ENCODE measurements at regions not wholly inside any gene's neighbourhood (a gene's known extent, or its start where the extent isn't known, plus 50 kb on each side); places are given as distances from the start of the nearest gene placed in this dataset. TPM values are rescaled to one million over a fixed set of nuclear protein-coding genes. Genes with fewer than 3 reads are reported as not detected.

GRCh38 chr4:133084421-133084820, 64.7 kb upstream of the PCDH10 start:
- TF ChIP-seq CTCF (IDR thresholded peaks at IDR 0.05; ENCODE audit: control extremely low read depth, extremely low read depth) = no peak
- Histone ChIP-seq H3K4me1 (ENCODE audit: control insufficient read depth in 5 of 5, insufficient read depth in 5 of 5, low read length in 5 of 5) (no peaks in the 10 kb centered on the region), H3K9me3 (ENCODE audit: control insufficient read depth in 4 of 4, insufficient read depth in 3 of 4, low read length in 3 of 4) (no peaks in the 10 kb centered on the region), H3K9ac (ENCODE audit: insufficient read depth in 1 of 2, low read length in 2 of 2) (no peak overlapping the region), H3K36me3 (ENCODE audit: control insufficient read depth in 4 of 4, insufficient read depth in 4 of 4, low read length in 4 of 4) (no peaks in the 10 kb centered on the region), H3K27ac (ENCODE audit: low read depth in 1 of 2, low read length in 1 of 2) (no peak overlapping the region), H3K4me3 (no peak overlapping the region), H3K27me3 (ENCODE audit: control insufficient read depth in 3 of 3, insufficient read depth in 3 of 3, low read length in 2 of 3) (no peaks in the 10 kb centered on the region)
- ATAC-seq (ENCODE audit: insufficient read depth, low FRiP score) = no peak
- DNase-seq = no peak
- WGBS, 2 donors = 85 to 88% methylated on average over 1 of the region's 1 CpG

GRCh38 chr4:133095591-133095990, 53.5 kb upstream of the PCDH10 start:
- Histone ChIP-seq H3K36me3 (ENCODE audit: control insufficient read depth in 4 of 4, insufficient read depth in 4 of 4, low read length in 4 of 4) (no peaks in the 10 kb centered on the region), H3K4me1 (ENCODE audit: control insufficient read depth in 5 of 5, insufficient read depth in 5 of 5, low read length in 5 of 5) (no peaks in the 10 kb centered on the region), H3K27me3 (ENCODE audit: control insufficient read depth in 3 of 3, insufficient read depth in 3 of 3, low read length in 2 of 3) (no peaks in the 10 kb centered on the region), H3K9ac (ENCODE audit: insufficient read depth in 1 of 2, low read length in 2 of 2) (no peak overlapping the region), H3K4me3 (no peak overlapping the region), H3K9me3 (ENCODE audit: control insufficient read depth in 4 of 4, insufficient read depth in 3 of 4, low read length in 3 of 4) (no peaks in the 10 kb centered on the region), H3K27ac (ENCODE audit: low read depth in 1 of 2, low read length in 1 of 2) (no peak overlapping the region)
- no peak for TF ChIP-seq CTCF (IDR thresholded peaks at IDR 0.05; ENCODE audit: control extremely low read depth, extremely low read depth)
- 89 to 94% methylated on average over 2 of the region's 2 CpGs for WGBS, 2 donors
- DNase-seq = no peak
- ATAC-seq (ENCODE audit: insufficient read depth, low FRiP score) = no peak

GRCh38 chr4:133096972-133097371, 52.1 kb upstream of the PCDH10 start:
- ATAC-seq (ENCODE audit: insufficient read depth, low FRiP score) (no peak), DNase-seq (no peak)
- H3K4me1 ChIP-seq (ENCODE audit: control insufficient read depth in 5 of 5, insufficient read depth in 5 of 5, low read length in 5 of 5) = no peaks in the 10 kb centered on the region
- H3K9me3 ChIP-seq (ENCODE audit: control insufficient read depth in 4 of 4, insufficient read depth in 3 of 4, low read length in 3 of 4) = no peaks in the 10 kb centered on the region
- no peak overlapping the region for H3K27ac ChIP-seq (ENCODE audit: low read depth in 1 of 2, low read length in 1 of 2)
- H3K9ac ChIP-seq (ENCODE audit: insufficient read depth in 1 of 2, low read length in 2 of 2) = no peak overlapping the region
- 28 to 30% methylated on average over 1 of the region's 1 CpG for WGBS, 2 donors
- no peaks in the 10 kb centered on the region for H3K27me3 ChIP-seq (ENCODE audit: control insufficient read depth in 3 of 3, insufficient read depth in 3 of 3, low read length in 2 of 3)
- H3K4me3 ChIP-seq = no peak overlapping the region
- H3K36me3 ChIP-seq (ENCODE audit: control insufficient read depth in 4 of 4, insufficient read depth in 4 of 4, low read length in 4 of 4) = no peaks in the 10 kb centered on the region
- TF ChIP-seq CTCF (IDR thresholded peaks at IDR 0.05; ENCODE audit: control extremely low read depth, extremely low read depth) = no peak

Small RNA genes in the stretch of these regions (small RNA-seq; reads per million reads assigned to genes)
- gene AC096711.1 (ENCODE audit: low replicate concordance) = not detected
